ENCODE measurements at regions not wholly inside any gene's neighbourhood (a gene's known extent, or its start where the extent isn't known, plus 50 kb on each side); places are given as distances from the start of the nearest gene placed in this dataset.

- no peaks in the 10 kb centered on the region for H3K36me3 Mint-ChIP-seq (ENCODE audit: low read depth)
- no peak overlapping the region for H3K4me3 Mint-ChIP-seq
- ChIA-PET CTCF (no interaction called here), POLR2A (no interaction called here)
- peaks cover 2% of the 10 kb centered on the region for H3K9me3 Mint-ChIP-seq
- no peaks in the 10 kb centered on the region for H3K4me1 Mint-ChIP-seq
- no peak overlapping the region for H3K27ac Mint-ChIP-seq
- no peaks in the 10 kb centered on the region for H3K27me3 Mint-ChIP-seq
- no peak for DNase-seq
Observed at GRCh38 chr15:96524676-96525417, 194.3 kb downstream of the NR2F2 start.

- H3K27ac Mint-ChIP-seq: no peak overlapping the region
- DNase-seq: no peak
- no peaks in the 10 kb centered on the region for H3K36me3 Mint-ChIP-seq (ENCODE audit: low read depth)
- H3K4me3 Mint-ChIP-seq: no peak overlapping the region
- no peaks in the 10 kb centered on the region for H3K4me1 Mint-ChIP-seq
- H3K27me3 Mint-ChIP-seq: peaks cover 2% of the 10 kb centered on the region
- CTCF ChIA-PET: no interaction called here
- no peaks in the 10 kb centered on the region for H3K9me3 Mint-ChIP-seq
- POLR2A ChIA-PET: no interaction called here
Observed at GRCh38 chr15:96535148-96535547, 204.6 kb downstream of the NR2F2 start.

GRCh38 chr15:96538491-96538890, 208.0 kb downstream of the NR2F2 start:
- Mint-ChIP-seq H3K4me1 (no peaks in the 10 kb centered on the region), H3K27ac (no peak overlapping the region), H3K9me3 (no peaks in the 10 kb centered on the region), H3K36me3 (ENCODE audit: low read depth) (no peaks in the 10 kb centered on the region), H3K27me3 (peaks cover 2% of the 10 kb centered on the region), H3K4me3 (no peak overlapping the region)
- DNase-seq: no peak
- CTCF ChIA-PET: no interaction called here
- POLR2A ChIA-PET: no interaction called here

GRCh38 chr15:96540283-96540682, 209.8 kb downstream of the NR2F2 start:
- no peak for DNase-seq
- H3K36me3 Mint-ChIP-seq (ENCODE audit: low read depth): no peaks in the 10 kb centered on the region
- no peaks in the 10 kb centered on the region for H3K9me3 Mint-ChIP-seq
- POLR2A ChIA-PET: no interaction called here
- no peaks in the 10 kb centered on the region for H3K4me1 Mint-ChIP-seq
- H3K27me3 Mint-ChIP-seq: no peaks in the 10 kb centered on the region
- no peak overlapping the region for H3K27ac Mint-ChIP-seq
- H3K4me3 Mint-ChIP-seq: no peak overlapping the region
- CTCF ChIA-PET: no interaction called here

GRCh38 chr15:96542130-96542770, 211.8 kb downstream of the NR2F2 start:
- H3K27me3 Mint-ChIP-seq: no peaks in the 10 kb centered on the region
- no peaks in the 10 kb centered on the region for H3K9me3 Mint-ChIP-seq
- H3K4me3 Mint-ChIP-seq: no peak overlapping the region
- no peak for DNase-seq
- ChIA-PET POLR2A (no interaction called here), CTCF (no interaction called here)
- H3K4me1 Mint-ChIP-seq: no peaks in the 10 kb centered on the region
- no peaks in the 10 kb centered on the region for H3K36me3 Mint-ChIP-seq (ENCODE audit: low read depth)
- H3K27ac Mint-ChIP-seq: no peak overlapping the region

GRCh38 chr15:96544162-96544756, 213.8 kb downstream of the NR2F2 start:
- ChIA-PET POLR2A (no interaction called here), CTCF (no interaction called here)
- H3K36me3 Mint-ChIP-seq (ENCODE audit: low read depth): no peaks in the 10 kb centered on the region
- no peaks in the 10 kb centered on the region for H3K4me1 Mint-ChIP-seq
- H3K9me3 Mint-ChIP-seq: no peaks in the 10 kb centered on the region
- no peak for DNase-seq
- H3K27me3 Mint-ChIP-seq: no peaks in the 10 kb centered on the region
- H3K27ac Mint-ChIP-seq: no peak overlapping the region
- no peak overlapping the region for H3K4me3 Mint-ChIP-seq

- Mint-ChIP-seq H3K9me3 (no peaks in the 10 kb centered on the region), H3K36me3 (ENCODE audit: low read depth) (no peaks in the 10 kb centered on the region), H3K4me3 (no peak overlapping the region), H3K27me3 (no peaks in the 10 kb centered on the region), H3K4me1 (no peaks in the 10 kb centered on the region), H3K27ac (no peak overlapping the region)
- POLR2A ChIA-PET: no interaction called here
- CTCF ChIA-PET: no interaction called here
- no peak for DNase-seq
Observed at GRCh38 chr15:96549136-96549535, 218.6 kb downstream of the NR2F2 start.

- Mint-ChIP-seq H3K27me3 (no peaks in the 10 kb centered on the region), H3K27ac (no peak overlapping the region), H3K9me3 (peaks cover 2% of the 10 kb centered on the region), H3K4me3 (no peak overlapping the region), H3K4me1 (no peaks in the 10 kb centered on the region), H3K36me3 (ENCODE audit: low read depth) (no peaks in the 10 kb centered on the region)
- DNase-seq: no peak
- ChIA-PET CTCF (no interaction called here), POLR2A (no interaction called here)
Observed at GRCh38 chr15:96551196-96551595, 220.7 kb downstream of the NR2F2 start.

GRCh38 chr15:96551722-96552121, 221.2 kb downstream of the NR2F2 start:
- Mint-ChIP-seq H3K27ac (no peak overlapping the region), H3K36me3 (ENCODE audit: low read depth) (no peaks in the 10 kb centered on the region), H3K9me3 (peaks cover 2% of the 10 kb centered on the region), H3K4me3 (no peak overlapping the region), H3K27me3 (no peaks in the 10 kb centered on the region), H3K4me1 (no peaks in the 10 kb centered on the region)
- ChIA-PET CTCF (no interaction called here), POLR2A (no interaction called here)
- DNase-seq: no peak

GRCh38 chr15:96553006-96553405, 222.5 kb downstream of the NR2F2 start:
- H3K9me3 Mint-ChIP-seq: peaks cover 2% of the 10 kb centered on the region
- no peaks in the 10 kb centered on the region for H3K4me1 Mint-ChIP-seq
- no peaks in the 10 kb centered on the region for H3K27me3 Mint-ChIP-seq
- H3K27ac Mint-ChIP-seq: no peak overlapping the region
- POLR2A ChIA-PET: no interaction called here
- H3K4me3 Mint-ChIP-seq: no peak overlapping the region
- H3K36me3 Mint-ChIP-seq (ENCODE audit: low read depth): no peaks in the 10 kb centered on the region
- DNase-seq: no peak
- CTCF ChIA-PET: no interaction called here

GRCh38 chr15:96553451-96553850, 223.0 kb downstream of the NR2F2 start:
- H3K4me1 Mint-ChIP-seq: no peaks in the 10 kb centered on the region
- H3K27ac Mint-ChIP-seq: no peak overlapping the region
- POLR2A ChIA-PET: no interaction called here
- H3K4me3 Mint-ChIP-seq: no peak overlapping the region
- no peak for DNase-seq
- H3K27me3 Mint-ChIP-seq: no peaks in the 10 kb centered on the region
- CTCF ChIA-PET: no interaction called here
- no peaks in the 10 kb centered on the region for H3K36me3 Mint-ChIP-seq (ENCODE audit: low read depth)
- H3K9me3 Mint-ChIP-seq: peaks cover 2% of the 10 kb centered on the region

- DNase-seq: no peak
- Mint-ChIP-seq H3K36me3 (ENCODE audit: low read depth) (no peaks in the 10 kb centered on the region), H3K4me1 (no peaks in the 10 kb centered on the region), H3K27ac (no peak overlapping the region), H3K4me3 (no peak overlapping the region), H3K9me3 (peaks cover 2% of the 10 kb centered on the region), H3K27me3 (no peaks in the 10 kb centered on the region)
- CTCF ChIA-PET: no interaction called here
- POLR2A ChIA-PET: no interaction called here
Observed at GRCh38 chr15:96553931-96554330, 223.4 kb downstream of the NR2F2 start.

GRCh38 chr15:96554541-96554940, 224.0 kb downstream of the NR2F2 start:
- H3K27ac Mint-ChIP-seq: no peak overlapping the region
- H3K36me3 Mint-ChIP-seq (ENCODE audit: low read depth): no peaks in the 10 kb centered on the region
- DNase-seq: no peak
- no peak overlapping the region for H3K4me3 Mint-ChIP-seq
- no peaks in the 10 kb centered on the region for H3K4me1 Mint-ChIP-seq
- CTCF ChIA-PET: no interaction called here
- H3K9me3 Mint-ChIP-seq: peaks cover 2% of the 10 kb centered on the region
- POLR2A ChIA-PET: no interaction called here
- H3K27me3 Mint-ChIP-seq: no peaks in the 10 kb centered on the region

- Mint-ChIP-seq H3K27me3 (no peaks in the 10 kb centered on the region), H3K36me3 (ENCODE audit: low read depth) (no peaks in the 10 kb centered on the region), H3K4me3 (no peak overlapping the region), H3K4me1 (no peaks in the 10 kb centered on the region), H3K27ac (no peak overlapping the region), H3K9me3 (peaks cover 2% of the 10 kb centered on the region)
- no peak for DNase-seq
- CTCF ChIA-PET: no interaction called here
- POLR2A ChIA-PET: no interaction called here
Observed at GRCh38 chr15:96559087-96559486, 228.6 kb downstream of the NR2F2 start.

Measured in activated CD4-positive, alpha-beta T cell treated with anti-CD3 and anti-CD28 coated beads, Interleukin-2, amount 10 ng/mL, durations not matched to agents 7 days and 5 days (primary cell).